COLO668 (cell line): ENCODE measurements at regions not wholly inside any gene's neighbourhood (a gene's known extent, or its start where the extent isn't known, plus 50 kb on each side); places are given as distances from the start of the nearest gene placed in this dataset.

ENCODE experiments used
- DNase-seq: peaks from one replicate; lab custom pipeline; 2025; ENCODE audit not compliant: unreplicated experiment; lab: John Stamatoyannopoulos, UW

DNA sequence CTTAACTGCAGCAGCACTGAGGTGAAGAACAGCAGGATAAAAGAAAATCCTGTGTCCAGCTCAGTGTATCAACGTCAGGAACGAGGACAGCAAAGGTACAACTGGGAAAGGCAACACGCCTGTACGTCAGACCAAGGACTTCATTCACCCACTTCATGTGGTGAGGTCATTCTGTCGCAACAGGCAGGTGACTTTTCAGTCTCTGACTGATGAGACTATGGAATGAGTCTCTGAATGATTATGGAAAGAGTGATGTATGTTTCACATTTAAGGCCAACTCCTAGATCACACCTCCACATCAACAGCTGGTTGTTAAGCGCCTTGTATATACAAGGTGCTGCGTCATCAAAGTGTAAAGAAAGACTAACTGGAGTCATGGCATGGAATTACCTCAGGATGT, 297.6 kb upstream of the SP8 start:
- no peak for DNase-seq

GRCh38 chr7:21086688-21087087, 300.0 kb upstream of the SP8 start:
- DNase-seq: peak; percentile 44

DNA sequence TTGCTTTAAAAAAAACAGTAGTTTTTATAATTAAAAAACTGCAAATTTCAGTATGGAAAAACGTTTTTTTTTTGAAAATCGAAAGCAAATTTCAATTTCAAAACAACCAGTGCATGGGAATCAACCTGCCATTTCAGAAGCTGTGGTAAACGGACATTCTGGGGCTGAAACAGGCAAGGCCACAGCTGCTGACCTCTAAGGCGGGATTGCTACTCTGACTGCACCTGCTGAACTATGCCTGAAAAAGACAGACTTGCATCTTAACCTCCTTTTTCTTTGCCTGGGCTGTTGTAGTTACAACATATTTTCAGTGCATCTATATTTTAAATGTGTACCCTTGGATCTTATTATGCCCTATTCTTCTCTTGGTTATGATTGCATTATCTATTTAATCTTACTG, 303.0 kb upstream of the SP8 start:
- DNase-seq: no peak

DNA sequence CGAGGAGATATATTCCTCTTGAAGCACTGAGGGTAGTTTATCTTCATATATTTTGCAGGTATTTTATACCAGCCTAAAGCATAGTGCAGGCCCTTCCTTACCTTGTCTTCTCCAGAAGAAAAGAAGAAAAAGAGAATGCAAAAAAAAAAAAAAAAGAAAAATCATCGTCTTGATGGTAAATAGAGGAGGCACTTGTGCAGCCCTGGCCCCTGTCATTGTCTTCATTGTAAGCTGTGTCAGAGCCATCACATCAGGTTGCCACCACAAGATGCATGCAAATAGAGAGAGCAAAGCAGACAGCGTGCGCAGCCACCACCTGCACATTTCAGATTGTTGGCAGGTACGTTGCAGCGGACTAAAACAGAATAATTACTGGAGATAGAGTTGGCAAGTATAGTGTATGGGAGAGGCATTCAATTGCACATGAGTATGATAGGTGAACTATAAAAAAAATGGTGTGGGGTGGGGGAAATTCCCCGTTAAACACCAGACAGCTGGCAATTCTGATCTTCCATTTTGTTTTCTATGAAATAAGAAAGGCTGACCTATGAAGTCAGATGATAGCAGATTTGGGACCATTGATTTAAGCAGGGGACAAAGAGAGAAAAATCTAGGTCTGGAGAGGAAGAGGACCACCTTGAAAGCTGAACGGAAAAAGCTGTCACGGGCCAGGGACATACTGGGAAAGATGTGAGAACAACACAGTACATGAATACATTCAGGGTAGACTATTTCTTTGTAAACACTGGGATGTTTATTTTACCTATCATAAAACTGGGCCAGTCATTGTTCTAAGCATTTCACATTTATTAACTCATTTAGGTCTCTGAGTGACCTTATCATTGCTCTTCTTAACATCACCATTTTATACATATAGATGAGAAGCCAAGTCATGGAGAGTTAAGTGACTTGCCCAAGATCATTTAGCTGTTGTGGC, 306.3 kb upstream of the SP8 start:
- no peak for DNase-seq

DNA sequence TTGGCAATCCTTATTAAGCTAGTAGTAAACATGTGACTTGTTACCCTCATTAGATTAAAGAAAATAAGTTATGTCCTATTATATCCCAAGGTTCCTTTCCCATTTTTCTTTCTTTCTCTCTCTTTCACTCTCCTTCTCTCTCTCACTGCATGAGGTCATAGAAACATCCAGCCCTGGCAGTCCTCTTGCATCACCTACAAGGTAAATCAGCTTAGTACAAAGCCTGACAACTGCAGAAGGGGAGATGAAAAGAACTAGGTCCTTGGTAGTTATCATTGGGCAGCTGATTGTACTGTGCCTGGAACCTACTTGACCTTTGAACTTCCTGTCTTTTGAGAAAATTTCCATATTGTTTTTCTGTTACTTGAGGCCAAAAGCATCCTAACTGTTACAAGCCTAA, 307.9 kb upstream of the SP8 start:
- DNase-seq: no peak

- no peak for DNase-seq
Observed at GRCh38 chr7:21099432-21099831, 312.7 kb upstream of the SP8 start.

DNA sequence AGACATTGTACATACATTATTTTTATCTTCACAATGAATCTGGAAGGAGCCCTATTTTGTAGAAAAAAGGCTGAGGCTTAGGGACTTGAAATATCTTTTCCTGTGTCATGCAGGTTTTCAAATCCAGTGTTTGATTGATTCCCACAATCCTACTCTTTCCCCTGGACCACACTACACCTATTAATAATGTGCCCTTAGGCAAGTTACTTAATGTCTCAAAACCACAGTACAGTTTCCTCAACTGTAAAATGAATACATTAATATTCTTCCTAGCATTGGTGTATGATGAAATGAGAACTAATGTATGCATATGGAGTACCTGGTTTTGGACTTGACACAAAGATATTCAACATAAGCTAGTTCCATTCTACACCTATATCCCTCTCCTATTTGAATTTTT, 313.3 kb upstream of the SP8 start:
- DNase-seq: no peak

- DNase-seq: no peak
Observed at GRCh38 chr7:21101541-21101940, 314.9 kb upstream of the SP8 start.

DNA sequence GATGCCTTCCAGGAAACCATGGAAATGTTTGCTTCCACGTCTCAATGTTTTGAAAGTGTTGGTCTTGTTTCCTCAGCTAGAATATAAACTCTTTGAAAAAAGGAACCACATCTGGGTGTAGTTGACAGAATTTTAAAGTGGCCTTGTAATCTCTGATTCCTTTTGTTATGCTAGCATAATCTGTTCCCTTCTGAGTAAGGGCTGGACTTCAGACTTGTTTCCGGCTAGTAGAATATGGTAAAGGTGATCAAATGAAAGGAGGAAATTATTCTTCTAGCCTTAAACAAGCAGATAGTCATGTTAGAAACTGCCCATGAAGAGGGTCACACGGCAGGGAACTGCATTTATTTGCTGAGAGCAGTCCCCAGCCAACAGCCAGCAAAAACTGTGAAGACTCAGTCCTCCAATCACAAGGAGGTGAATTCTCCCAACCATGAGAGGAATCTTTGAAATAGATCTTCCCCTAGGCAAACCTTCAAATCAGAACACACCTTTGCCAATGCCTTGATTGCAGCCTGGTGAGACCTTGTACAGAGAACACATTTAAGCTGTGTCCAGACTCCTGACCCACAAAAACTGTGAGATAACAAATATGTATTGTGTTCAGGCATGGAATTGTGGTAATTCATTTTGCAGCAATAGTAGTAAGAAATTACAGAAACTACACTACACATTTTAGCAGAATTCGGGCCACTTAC, 316.9 kb upstream of the SP8 start:
- DNase-seq: no peak

GRCh38 chr7:21104124-21104500, 317.4 kb upstream of the SP8 start:
- DNase-seq: no peak

GRCh38 chr7:21106296-21106732, 319.6 kb upstream of the SP8 start:
- DNase-seq: no peak

GRCh38 chr7:21107101-21107500, 320.4 kb upstream of the SP8 start:
- DNase-seq: no peak

DNA sequence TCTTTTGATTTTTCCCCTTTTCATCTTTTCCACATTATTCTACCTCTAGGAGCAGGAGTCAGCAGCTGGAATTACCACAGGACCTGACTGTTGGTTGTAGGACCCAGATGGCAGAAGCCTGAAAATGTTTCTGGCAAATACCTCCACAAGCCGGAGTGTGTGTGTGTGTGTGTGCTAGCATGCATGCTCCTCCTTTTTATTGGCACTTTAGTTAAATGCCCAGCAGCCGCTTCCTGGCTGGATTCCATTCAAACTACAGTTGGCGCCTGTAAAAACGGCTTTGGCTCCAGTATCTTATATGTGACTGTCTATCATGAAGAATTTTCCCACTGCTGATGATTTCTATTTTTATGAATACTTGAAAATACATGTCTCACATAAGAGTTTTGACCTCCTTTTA, 319.7 kb upstream of the SP4 start:
- DNase-seq: no peak

DNA sequence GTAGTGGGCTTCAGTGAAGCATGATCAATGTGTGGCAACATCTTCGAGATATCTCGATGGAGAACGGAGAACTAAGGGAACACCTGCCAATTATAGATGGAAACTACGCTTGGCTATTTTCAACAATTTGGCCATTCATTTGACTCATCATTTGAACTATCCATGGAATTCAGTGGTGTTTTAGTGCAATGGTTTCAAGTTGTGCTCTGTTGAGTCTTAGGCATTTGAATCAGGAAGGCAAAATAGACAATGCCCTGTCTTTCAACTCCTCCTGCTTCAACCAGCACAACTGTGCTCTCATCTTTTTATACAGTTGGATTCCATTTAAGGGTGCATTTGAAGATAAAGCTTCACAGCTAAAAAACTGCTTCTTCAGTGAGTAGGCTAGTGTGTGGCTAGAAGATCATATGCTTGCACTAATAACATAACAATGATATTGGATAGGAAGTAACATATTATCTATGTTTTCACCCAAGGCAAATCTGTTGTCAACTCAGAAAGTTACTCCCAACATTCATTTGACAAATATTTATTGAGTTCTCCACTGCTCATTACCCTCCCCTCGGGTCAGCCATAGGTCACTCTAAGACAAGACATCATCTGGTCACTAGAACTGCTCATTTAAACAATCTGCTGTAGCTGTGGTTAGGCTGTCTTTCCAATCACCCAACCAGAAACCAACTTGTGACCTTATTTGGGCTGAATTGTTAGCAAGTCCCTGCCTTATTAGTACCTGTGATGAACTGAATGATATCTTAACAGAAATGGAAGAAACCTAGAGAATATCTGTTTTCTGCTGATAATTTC, 314.1 kb upstream of the SP4 start:
- no peak for DNase-seq

- no peak for DNase-seq
Observed at GRCh38 chr7:21123586-21123985, 304.3 kb upstream of the SP4 start.

DNA sequence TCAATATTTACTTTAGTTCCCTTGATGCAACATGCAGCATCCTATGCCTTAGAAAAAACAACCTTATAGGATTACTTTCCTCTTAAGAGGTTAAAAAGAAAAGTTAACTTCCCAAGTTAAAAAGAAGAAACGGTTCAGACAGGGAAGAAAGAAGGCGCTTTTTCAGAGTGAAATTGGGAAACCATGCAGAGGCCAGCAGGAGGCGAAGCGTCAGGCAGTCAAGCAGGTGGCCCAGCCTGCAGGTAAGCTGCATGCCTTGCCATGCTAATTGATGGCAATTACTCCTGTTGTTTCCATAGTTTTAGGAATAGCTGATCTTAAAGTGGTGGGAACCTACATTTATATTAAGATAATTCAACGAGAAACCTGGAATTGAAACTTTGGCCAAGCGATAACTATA, 302.6 kb upstream of the SP4 start:
- DNase-seq: no peak

DNA sequence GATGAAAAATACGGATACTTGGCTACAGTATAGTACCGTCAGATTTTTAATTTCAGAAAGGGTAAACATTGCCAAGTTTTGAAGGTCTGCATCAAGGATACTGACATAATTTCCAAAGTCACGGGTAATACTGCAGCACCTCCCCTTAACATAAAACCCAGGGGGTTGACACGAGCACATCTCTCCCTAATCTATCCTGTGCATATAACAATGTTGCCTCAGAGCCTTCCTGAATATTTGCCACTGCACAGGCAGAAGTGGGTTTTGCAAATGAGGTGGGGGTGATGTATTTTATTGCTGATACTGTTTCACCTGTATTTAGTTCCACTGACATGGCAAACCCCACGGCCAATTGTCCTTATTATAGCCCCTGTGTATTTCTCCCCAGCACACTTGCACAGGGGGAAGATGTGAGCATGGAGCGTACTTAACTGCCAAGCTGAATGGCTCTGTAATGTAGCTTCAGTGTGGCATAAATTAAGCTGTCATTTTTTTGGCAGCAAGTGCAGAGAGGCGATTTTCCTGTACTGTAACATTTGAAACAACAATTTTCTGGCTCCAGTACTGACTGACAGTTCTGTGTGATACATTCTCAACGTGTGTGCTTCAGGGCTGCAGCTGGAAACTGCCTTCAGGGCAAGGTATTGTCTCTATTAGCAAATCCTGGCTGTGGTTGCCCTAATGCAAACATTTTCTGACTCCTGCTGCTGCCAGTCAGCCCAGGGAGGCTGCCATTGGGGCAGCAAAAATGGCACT, 299.6 kb upstream of the SP4 start:
- peak; percentile 47 for DNase-seq

GRCh38 chr7:21131897-21132296, 296.0 kb upstream of the SP4 start:
- DNase-seq: no peak

GRCh38 chr7:21134631-21135030, 293.3 kb upstream of the SP4 start:
- no peak for DNase-seq

DNA sequence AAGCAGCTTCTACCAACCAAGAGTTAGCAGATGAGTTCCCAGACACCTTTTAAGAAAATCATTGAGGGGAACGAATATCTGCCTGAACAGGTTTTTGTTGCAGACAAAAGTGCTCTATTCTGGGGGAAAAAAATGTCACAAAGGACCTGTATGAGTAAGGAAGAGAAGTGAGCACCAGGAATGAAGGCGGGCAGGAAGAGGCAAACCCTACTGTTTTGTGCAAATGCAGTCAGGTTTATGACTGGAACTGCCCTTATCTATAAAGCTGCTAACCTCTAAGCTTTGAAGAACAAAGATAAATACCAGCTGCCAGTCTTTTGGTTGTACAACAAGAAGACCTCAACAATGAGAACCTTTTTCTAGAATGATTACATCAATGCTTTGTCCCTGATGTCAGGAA, 292.4 kb upstream of the SP4 start:
- no peak for DNase-seq

- DNase-seq: no peak
Observed at GRCh38 chr7:21137640-21138039, 290.2 kb upstream of the SP4 start.
